H9 (cell line): ENCODE measurements at regions not wholly inside any gene's neighbourhood (a gene's known extent, or its start where the extent isn't known, plus 50 kb on each side); places are given as distances from the start of the nearest gene placed in this dataset.

Experiments
- DNase-seq: peaks from one replicate; pipeline ENCODE4 v3.0.0-alpha.2; 2017
- H2AFZ ChIP-seq: one replicate; pipeline ENCODE4 v1.6.1; 2013; ENCODE audit warnings: mild to moderate bottlenecking, low read length, control low read depth, moderate library complexity
- H2AK5ac ChIP-seq: 2 replicates; pipeline ENCODE4 v1.6.1; 2013; ENCODE audit warnings: low read length, control low read depth, mixed read lengths; ENCODE audit not compliant: insufficient read length
- H2BK120ac ChIP-seq: one replicate; pipeline ENCODE4 v1.6.1; 2013; ENCODE audit warnings: low read depth, mild to moderate bottlenecking, low read length, control low read depth, inconsistent platforms; ENCODE audit not compliant: poor library complexity, severe bottlenecking
- H2BK12ac ChIP-seq: 2 replicates; pipeline ENCODE4 v1.6.1; 2013; ENCODE audit warnings: low read length, control low read depth, mixed read lengths, low read depth; ENCODE audit not compliant: insufficient read length
- H2BK15ac ChIP-seq: 2 replicates; pipeline ENCODE4 v1.6.1; 2013; ENCODE audit warnings: low read depth, low read length, control low read depth
- H2BK20ac ChIP-seq: one replicate; pipeline ENCODE4 v1.6.1; 2013; ENCODE audit warnings: low read depth, mild to moderate bottlenecking, low read length, control low read depth, inconsistent platforms; ENCODE audit not compliant: poor library complexity, severe bottlenecking
- H2BK5ac ChIP-seq: 2 replicates; pipeline ENCODE4 v1.6.1; 2013; ENCODE audit warnings: low read length, control low read depth, mixed read lengths; ENCODE audit not compliant: insufficient read length
- H3K14ac ChIP-seq: 2 replicates; pipeline ENCODE4 v1.6.1; 2013; ENCODE audit warnings: low read length, control low read depth; ENCODE audit not compliant: insufficient read depth
- H3K18ac ChIP-seq: 2 replicates; pipeline ENCODE4 v1.6.1; 2013; ENCODE audit warnings: low read depth, mild to moderate bottlenecking, mixed read lengths, low read length, control low read depth; ENCODE audit not compliant: insufficient read length
- H3K23ac ChIP-seq: 2 replicates; pipeline ENCODE4 v1.6.1; 2013; ENCODE audit warnings: low read length, control low read depth, mixed read lengths, low read depth; ENCODE audit not compliant: insufficient read length
- H3K23me2 ChIP-seq: 2 replicates; pipeline ENCODE4 v1.6.1; 2013; ENCODE audit warnings: low read depth, mild to moderate bottlenecking, mixed read lengths, low read length, control low read depth; ENCODE audit not compliant: insufficient read length, poor library complexity, severe bottlenecking
- H3K27ac ChIP-seq: 2 replicates; pipeline ENCODE4 v1.5.1; 2013; ENCODE audit warnings: low read length, control low read depth, mixed read lengths, low read depth; ENCODE audit not compliant: insufficient read length
- H3K27me3 ChIP-seq: 2 replicates; pipeline ENCODE4 v1.6.1; 2013; ENCODE audit warnings: low read length, control low read depth, inconsistent platforms; ENCODE audit not compliant: insufficient read depth
- H3K4ac ChIP-seq: 2 replicates; pipeline ENCODE4 v1.6.1; 2013; ENCODE audit warnings: low read depth, mild to moderate bottlenecking, control low read depth, inconsistent platforms, low read length, moderate library complexity
- H3K4me1 ChIP-seq: 2 replicates; pipeline ENCODE4 v1.6.1; 2013; ENCODE audit warnings: low read length, control low read depth, inconsistent platforms; ENCODE audit not compliant: insufficient read depth
- H3K4me2 ChIP-seq: 2 replicates; pipeline ENCODE4 v1.6.1; 2013; ENCODE audit warnings: low read length, control low read depth, mixed read lengths; ENCODE audit not compliant: insufficient read length, insufficient read depth
- H3K56ac ChIP-seq: 2 replicates; pipeline ENCODE4 v1.6.1; 2013; ENCODE audit warnings: low read depth, mild to moderate bottlenecking, mixed read lengths, low read length, control low read depth; ENCODE audit not compliant: insufficient read length
- H3K79me1 ChIP-seq: 2 replicates; pipeline ENCODE4 v1.6.1; 2013; ENCODE audit warnings: low read depth, mild to moderate bottlenecking, moderate library complexity, low read length, control low read depth, inconsistent platforms; ENCODE audit not compliant: insufficient read depth, poor library complexity, severe bottlenecking
- H3K79me2 ChIP-seq: 2 replicates; pipeline ENCODE4 v1.6.1; 2013; ENCODE audit warnings: low read length, control low read depth, inconsistent platforms; ENCODE audit not compliant: insufficient read depth
- H3K9ac ChIP-seq: 2 replicates; pipeline ENCODE4 v1.6.1; 2013; ENCODE audit warnings: low read length, control low read depth, mixed read lengths; ENCODE audit not compliant: insufficient read length; ENCODE audit errors: extremely low read depth
- H3K9me3 ChIP-seq: one replicate; pipeline ENCODE4 v1.6.1; 2013; ENCODE audit warnings: low read depth, low read length, inconsistent platforms; ENCODE audit not compliant: control insufficient read depth
- H3T11ph ChIP-seq: one replicate; pipeline ENCODE4 v1.6.1; 2013; ENCODE audit warnings: mild to moderate bottlenecking, low read length, control low read depth, inconsistent platforms
- H4K20me1 ChIP-seq: one replicate; pipeline ENCODE4 v1.6.1; 2013; ENCODE audit not compliant: control insufficient read depth, insufficient read length, insufficient read depth
- H4K5ac ChIP-seq: 2 replicates; pipeline ENCODE4 v1.6.1; 2013; ENCODE audit warnings: low read depth, mild to moderate bottlenecking, mixed read lengths, low read length, control low read depth; ENCODE audit not compliant: insufficient read length
- H4K8ac ChIP-seq: replicated peaks from 2 replicates; pipeline ENCODE4 v1.6.1; 2013; ENCODE audit warnings: low read length, control low read depth, mixed read lengths, low read depth; ENCODE audit not compliant: insufficient read length
- H4K91ac ChIP-seq: 2 replicates; pipeline ENCODE4 v1.6.1; 2013; ENCODE audit warnings: low read depth, mild to moderate bottlenecking, moderate library complexity, mixed read lengths, low read length, control low read depth; ENCODE audit not compliant: insufficient read length
- H3K27ac Mint-ChIP-seq, 3 experiments: 2 replicates in 2 of 3; 3 replicates in 1 of 3; pipeline ENCODE4 v1.8.0; 2020 to 2021; ENCODE audit warnings: mixed read lengths in 3 of 3, mild to moderate bottlenecking in 1 of 3, moderate library complexity in 1 of 3
- H3K27me3 Mint-ChIP-seq: 2 replicates; pipeline ENCODE4 v1.8.0; 2021; ENCODE audit warnings: low read depth, mild to moderate bottlenecking, moderate library complexity, mixed read lengths
- H3K36me3 Mint-ChIP-seq, 3 experiments: 2 replicates in 2 of 3; 3 replicates in 1 of 3; pipeline ENCODE4 v1.8.0; 2020 to 2021; ENCODE audit warnings: low read depth in 3 of 3, mixed read lengths in 3 of 3; ENCODE audit not compliant: insufficient read depth in 1 of 3
- H3K4me1 Mint-ChIP-seq, 2 experiments: 2 replicates each; pipeline ENCODE4 v1.8.0; 2020; ENCODE audit warnings: mixed read lengths in 2 of 2
- H3K4me3 Mint-ChIP-seq, 2 experiments: 2 replicates in 1 of 2; 3 replicates in 1 of 2; pipeline ENCODE4 v1.8.0; 2020 to 2021; ENCODE audit warnings: mild to moderate bottlenecking in 2 of 2, mixed read lengths in 2 of 2, moderate library complexity in 1 of 2
- H3K9me3 Mint-ChIP-seq, 2 experiments: 2 replicates in 1 of 2; 3 replicates in 1 of 2; pipeline ENCODE4 v1.8.0; 2020; ENCODE audit warnings: mild to moderate bottlenecking in 2 of 2, mixed read lengths in 2 of 2, moderate library complexity in 1 of 2
- WGBS: extraction: QIAGEN DNeasy Blood & Tissue Kit; methylation state at CpG from one replicate; pipeline ENCODE4 v1.1.7; 2013; ENCODE audit warnings: missing lambda C conversion rate, low lambda C conversion rate, mixed read lengths; ENCODE audit not compliant: insufficient read length; ENCODE audit errors: extremely low coverage; 5-methylcytosine and 5-hydroxymethylcytosine counted together
- TF ChIP-seq, protein P1 (sequence below): fragments of 200-600 bp; sonication (generic); conservative IDR thresholded peaks from 3 replicates; pipeline ENCODE4 v1.8.0; 2021; ENCODE audit warnings: antibody characterized with exemption, mild to moderate bottlenecking

GRCh38 chr5:174259696-174260420 is 214.4 kb downstream of the NSG2 start:
- no peak overlapping the region for H2BK120ac ChIP-seq
- H3K18ac ChIP-seq, result no peak overlapping the region
- 0 out of 5 replicates have a peak, but pooled peaks cover 0 to 3% of the 10 kb centered on the region in 2 experiments for H3K9me3 Mint-ChIP-seq
- H3K23ac ChIP-seq, result no peak overlapping the region
- H3K36me3 Mint-ChIP-seq, result no peaks in the 10 kb centered on the region
- H3K4me3 Mint-ChIP-seq, result no peak overlapping the region
- no peak overlapping the region for H2BK12ac ChIP-seq
- no peak overlapping the region for H3K27ac Mint-ChIP-seq
- H3K14ac ChIP-seq, result no peak overlapping the region
- H3K79me2 ChIP-seq, result no peaks in the 10 kb centered on the region
- H3K56ac ChIP-seq, result no peak overlapping the region
- H4K91ac ChIP-seq, result no peak overlapping the region
- no peaks in the 10 kb centered on the region for H3K4me1 ChIP-seq
- no peak overlapping the region for H2BK20ac ChIP-seq
- no peaks in the 10 kb centered on the region for H3K9me3 ChIP-seq
- H3K23me2 ChIP-seq, result no peaks in the 10 kb centered on the region
- no peak overlapping the region for H2AFZ ChIP-seq
- H4K20me1 ChIP-seq, result no peaks in the 10 kb centered on the region
- no peaks in the 10 kb centered on the region for H3K79me1 ChIP-seq
- no peak overlapping the region for H3K27ac ChIP-seq
- peaks cover 10% of the 10 kb centered on the region for H3K27me3 Mint-ChIP-seq
- H4K8ac ChIP-seq, result no peak overlapping the region
- 100% methylated on average over 2 of the region's 8 CpGs for WGBS
- H3T11ph ChIP-seq, result no peak overlapping the region
- H3K4me1 Mint-ChIP-seq, result no peaks in the 10 kb centered on the region
- H3K4ac ChIP-seq, result no peak overlapping the region
- TF ChIP-seq, protein P1, sequence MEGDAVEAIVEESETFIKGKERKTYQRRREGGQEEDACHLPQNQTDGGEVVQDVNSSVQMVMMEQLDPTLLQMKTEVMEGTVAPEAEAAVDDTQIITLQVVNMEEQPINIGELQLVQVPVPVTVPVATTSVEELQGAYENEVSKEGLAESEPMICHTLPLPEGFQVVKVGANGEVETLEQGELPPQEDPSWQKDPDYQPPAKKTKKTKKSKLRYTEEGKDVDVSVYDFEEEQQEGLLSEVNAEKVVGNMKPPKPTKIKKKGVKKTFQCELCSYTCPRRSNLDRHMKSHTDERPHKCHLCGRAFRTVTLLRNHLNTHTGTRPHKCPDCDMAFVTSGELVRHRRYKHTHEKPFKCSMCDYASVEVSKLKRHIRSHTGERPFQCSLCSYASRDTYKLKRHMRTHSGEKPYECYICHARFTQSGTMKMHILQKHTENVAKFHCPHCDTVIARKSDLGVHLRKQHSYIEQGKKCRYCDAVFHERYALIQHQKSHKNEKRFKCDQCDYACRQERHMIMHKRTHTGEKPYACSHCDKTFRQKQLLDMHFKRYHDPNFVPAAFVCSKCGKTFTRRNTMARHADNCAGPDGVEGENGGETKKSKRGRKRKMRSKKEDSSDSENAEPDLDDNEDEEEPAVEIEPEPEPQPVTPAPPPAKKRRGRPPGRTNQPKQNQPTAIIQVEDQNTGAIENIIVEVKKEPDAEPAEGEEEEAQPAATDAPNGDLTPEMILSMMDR, result no peak
- H3K4me2 ChIP-seq, result no peak overlapping the region
- no peak for DNase-seq
- no peak overlapping the region for H2BK15ac ChIP-seq
- H3K9ac ChIP-seq, result no peak overlapping the region
- H4K5ac ChIP-seq, result no peak overlapping the region
- no peak overlapping the region for H2BK5ac ChIP-seq
- no peak overlapping the region for H2AK5ac ChIP-seq
- H3K27me3 ChIP-seq, result no peaks in the 10 kb centered on the region
